Activated CD4-positive, alpha-beta T cell treated with anti-CD3 and anti-CD28 coated beads, Interleukin-2, amount 50 U/mL, for 1 hour (primary cell): ENCODE measurements at regions not wholly inside any gene's neighbourhood (a gene's known extent, or its start where the extent isn't known, plus 50 kb on each side); places are given as distances from the start of the nearest gene placed in this dataset.

ENCODE experiments used
- DNase-seq: peaks from one replicate; pipeline ENCODE4 v3.0.0-alpha.2; 2020

DNA sequence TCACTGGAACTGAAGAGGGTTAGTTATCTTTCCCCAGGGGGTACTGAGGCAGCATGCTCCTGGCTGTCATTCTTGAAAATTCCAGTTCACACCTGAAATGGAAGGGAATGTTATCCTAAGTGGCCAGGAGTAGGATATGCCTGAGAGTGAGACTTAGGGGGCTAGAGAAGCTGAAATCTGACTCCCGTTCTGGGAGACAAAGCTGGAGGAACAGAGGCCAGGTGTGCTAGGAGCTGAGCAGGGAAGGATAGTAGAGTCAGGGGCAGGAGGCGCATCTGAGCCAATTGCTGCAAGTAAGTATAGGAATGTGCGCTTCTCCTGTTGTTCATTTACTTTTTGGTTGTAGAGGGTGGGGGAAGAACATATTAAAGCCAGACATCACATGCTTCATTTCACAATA, 58.1 kb upstream of the KIAA1217 start:
- no peak for DNase-seq

DNA sequence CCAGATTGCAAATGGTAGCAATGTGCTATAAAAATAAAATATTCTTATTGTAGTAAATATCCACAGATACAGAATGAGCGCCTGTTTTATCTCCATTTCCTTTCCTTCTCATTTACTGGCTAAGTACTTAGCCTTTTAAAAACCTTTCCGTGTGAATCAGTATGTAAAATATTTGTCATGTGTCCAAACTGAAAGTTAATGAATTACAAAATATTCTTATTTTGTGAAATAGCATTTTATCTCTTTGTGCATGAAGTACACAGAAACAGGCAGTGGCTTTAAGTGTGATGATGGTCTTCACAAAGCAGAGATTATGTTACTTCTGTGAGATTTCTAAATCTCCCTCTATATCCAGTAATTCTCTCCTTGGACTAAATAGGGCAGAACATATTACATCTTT, 56.7 kb upstream of the KIAA1217 start:
- no peak for DNase-seq

DNA sequence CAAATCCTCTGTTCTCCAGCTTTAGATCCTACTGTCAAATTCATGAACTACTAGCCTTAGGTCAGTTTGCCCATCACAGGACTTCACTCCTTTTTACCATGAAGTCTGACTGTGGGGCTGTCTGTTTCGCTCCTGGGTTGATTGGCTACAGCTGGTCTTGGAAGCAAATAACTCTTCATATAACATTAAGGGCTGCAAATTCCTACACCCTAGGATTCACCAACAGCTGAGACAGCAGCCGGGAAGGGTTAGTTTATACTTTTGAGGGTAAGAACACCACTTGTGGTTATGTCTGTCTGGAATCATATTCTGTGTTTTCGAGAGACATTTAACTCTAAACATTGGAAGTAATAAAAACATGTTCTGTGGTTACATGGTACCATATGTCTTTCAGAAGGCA, 55.9 kb upstream of the KIAA1217 start:
- DNase-seq, result no peak

DNA sequence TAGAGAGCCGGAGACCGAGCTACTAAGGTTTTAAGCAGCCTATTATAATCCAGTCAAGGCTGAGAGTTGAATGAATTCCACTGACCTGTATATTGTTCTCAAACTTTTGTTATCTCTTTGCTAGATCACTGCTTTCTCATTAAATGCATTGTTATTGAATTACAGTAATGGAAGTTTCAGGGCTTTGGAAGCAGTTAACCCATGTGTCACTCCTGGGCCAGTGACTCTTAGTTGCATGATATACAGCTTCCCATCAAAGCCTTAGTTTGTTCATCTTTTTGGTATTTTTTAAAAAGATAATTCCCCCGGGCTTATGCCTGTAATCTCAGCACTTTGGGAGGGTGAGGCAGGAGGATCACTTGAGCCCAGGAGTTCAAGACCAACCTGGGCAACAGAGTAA, 55.4 kb upstream of the KIAA1217 start:
- no peak for DNase-seq

DNA sequence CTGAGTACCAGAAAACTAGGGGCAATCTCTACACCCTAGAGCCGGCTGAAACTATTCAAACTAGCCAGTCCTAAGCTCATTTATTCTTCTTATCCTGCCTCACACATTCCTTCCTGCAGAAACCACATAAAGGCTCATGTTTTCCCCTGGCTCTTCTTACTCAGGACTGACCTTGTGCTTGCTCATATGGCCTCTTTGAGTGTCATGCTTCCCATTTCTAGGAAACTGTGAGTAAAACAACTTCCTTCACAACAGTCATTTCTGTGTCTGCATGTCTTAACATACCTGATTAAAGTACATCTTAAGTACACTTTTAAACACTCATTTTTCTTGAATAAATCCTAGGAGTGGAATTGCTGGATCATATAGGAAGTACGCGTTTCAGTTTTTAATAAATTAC, 52.3 kb upstream of the KIAA1217 start:
- no peak for DNase-seq

DNA sequence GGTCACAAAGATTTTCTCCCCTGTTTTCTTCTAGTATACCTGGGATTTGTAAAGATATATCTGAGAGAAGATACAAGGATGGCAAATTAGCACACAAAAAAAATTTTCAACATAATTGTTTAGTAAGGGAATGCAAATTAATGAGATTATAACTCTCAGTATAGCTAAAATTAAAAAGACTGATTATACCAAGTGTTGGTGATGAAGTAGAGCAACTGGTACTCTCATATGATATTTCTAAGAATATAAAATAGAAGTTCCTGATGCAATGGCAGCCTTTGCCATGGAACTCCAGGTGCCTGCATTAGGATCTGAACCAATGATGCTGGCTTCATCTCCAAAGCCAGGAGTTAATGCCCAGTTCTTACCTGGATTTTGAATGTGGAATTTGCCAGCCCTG, 51.4 kb upstream of the KIAA1217 start:
- no peak for DNase-seq
